ENCODE measurements at regions not wholly inside any gene's neighbourhood (a gene's known extent, or its start where the extent isn't known, plus 50 kb on each side); places are given as distances from the start of the nearest gene placed in this dataset.
A peak's percentile ranks its signal among the peaks of the same experiment; 100 is the strongest.

GRCh38 chr11:97637701-97638100, 1247.9 kb downstream of the JRKL start:
- H3K4me3 ChIP-seq (ENCODE audit: low read depth, low read length): no peak overlapping the region
- TF ChIP-seq CTCF (IDR thresholded peaks at IDR 0.05; ENCODE audit: control insufficient read depth, extremely low read depth, insufficient read depth): no peak
- DNase-seq (ENCODE audit: low read depth): no peak

DNA sequence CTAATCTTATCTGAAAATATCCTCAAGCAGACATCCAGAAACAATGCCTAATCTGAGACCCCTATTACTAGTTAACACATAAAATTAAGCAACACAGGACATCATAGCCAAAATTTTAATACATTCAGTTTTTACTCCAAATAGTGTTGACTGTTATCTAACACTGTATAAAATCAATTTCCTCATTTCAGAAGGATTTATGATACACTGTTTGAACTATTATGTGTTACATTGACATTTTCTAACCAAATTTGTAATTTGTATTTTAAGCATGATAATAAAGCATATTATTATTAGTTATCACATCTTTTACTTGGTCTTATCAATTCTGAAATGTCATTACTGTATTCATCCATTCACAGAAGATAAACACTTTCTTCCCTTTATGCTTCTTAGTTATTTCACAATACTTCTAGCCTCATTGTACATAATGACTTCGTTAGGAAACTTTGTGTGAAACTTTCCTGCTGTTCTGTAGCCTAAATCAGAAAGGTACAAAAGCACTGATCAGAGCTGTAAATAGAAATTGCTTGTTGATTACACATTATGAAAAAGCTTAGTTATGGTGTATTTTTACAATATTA, 1248.9 kb downstream of the JRKL start:
- H3K4me3 ChIP-seq (ENCODE audit: low read depth, low read length): no peak overlapping the region
- TF ChIP-seq CTCF (IDR thresholded peaks at IDR 0.05; ENCODE audit: control insufficient read depth, extremely low read depth, insufficient read depth): no peak
- DNase-seq (ENCODE audit: low read depth): no peak

DNA sequence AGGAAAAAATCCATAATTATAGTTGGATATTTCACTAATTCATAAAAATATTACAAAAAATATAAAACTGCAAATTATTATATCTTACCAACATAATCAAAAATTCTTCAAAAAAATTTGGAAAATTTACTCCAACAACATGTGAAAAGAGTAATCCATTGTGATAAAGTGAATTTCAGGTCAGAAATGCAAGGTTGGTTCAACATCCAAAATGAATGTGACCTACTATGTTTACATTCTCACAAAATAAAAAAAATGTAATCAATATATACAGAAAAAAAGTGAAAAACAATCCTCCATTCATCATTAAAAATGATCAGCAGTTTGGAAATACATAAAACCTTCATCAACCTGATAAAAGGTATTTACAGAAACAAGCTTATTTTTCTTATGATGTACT, 1252.2 kb downstream of the JRKL start:
- H3K4me3 ChIP-seq (ENCODE audit: low read depth, low read length): no peak overlapping the region
- no peak for TF ChIP-seq CTCF (IDR thresholded peaks at IDR 0.05; ENCODE audit: control insufficient read depth, extremely low read depth, insufficient read depth)
- DNase-seq (ENCODE audit: low read depth): no peak

GRCh38 chr11:97645736-97646135, 1255.9 kb downstream of the JRKL start:
- no peak for TF ChIP-seq CTCF (IDR thresholded peaks at IDR 0.05; ENCODE audit: control insufficient read depth, extremely low read depth, insufficient read depth)
- no peak for DNase-seq (ENCODE audit: low read depth)
- H3K4me3 ChIP-seq (ENCODE audit: low read depth, low read length): no peak overlapping the region

DNA sequence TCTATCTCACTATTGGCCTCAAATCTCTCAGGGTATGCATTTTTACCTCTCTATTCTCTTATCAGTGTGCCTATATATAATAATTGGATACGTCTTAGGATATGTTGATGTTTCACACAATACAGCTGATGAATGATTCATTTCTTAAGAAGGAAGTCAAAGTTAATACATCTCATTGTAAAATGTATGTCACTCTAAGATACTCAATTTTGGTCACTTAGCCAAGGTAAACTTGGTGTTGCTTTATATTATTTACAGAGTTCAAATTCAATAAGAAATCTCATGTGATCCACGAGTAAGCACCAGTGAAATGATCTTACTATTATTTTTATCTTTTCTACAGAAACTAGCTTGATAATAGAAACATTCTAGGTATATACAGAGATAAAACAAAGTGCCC, 1266.5 kb downstream of the JRKL start:
- peak; percentile 79 for DNase-seq (ENCODE audit: low read depth)
- H3K4me3 ChIP-seq (ENCODE audit: low read depth, low read length): no peak overlapping the region
- no peak for TF ChIP-seq CTCF (IDR thresholded peaks at IDR 0.05; ENCODE audit: control insufficient read depth, extremely low read depth, insufficient read depth)

DNA sequence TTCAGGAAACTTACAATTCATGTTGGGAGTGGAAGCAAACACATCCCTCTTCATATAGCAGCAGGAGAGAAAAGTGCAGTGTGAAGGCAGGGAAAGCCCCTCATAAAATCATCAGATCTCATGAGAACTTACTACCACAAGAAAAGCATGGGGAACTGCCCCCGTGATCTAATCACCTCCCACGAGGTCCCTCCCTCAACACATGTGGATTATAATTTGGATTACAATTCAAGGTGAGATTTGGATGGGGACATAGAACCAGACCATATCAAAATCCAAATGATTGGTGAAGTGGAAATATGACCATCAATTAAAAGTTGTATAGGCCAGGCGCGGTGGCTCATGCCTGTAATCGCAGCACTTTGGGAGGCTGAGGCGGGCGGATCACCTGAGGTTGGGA, 1268.0 kb downstream of the JRKL start:
- TF ChIP-seq CTCF (IDR thresholded peaks at IDR 0.05; ENCODE audit: control insufficient read depth, extremely low read depth, insufficient read depth): no peak
- no peak for DNase-seq (ENCODE audit: low read depth)
- H3K4me3 ChIP-seq (ENCODE audit: low read depth, low read length): no peak overlapping the region

DNA sequence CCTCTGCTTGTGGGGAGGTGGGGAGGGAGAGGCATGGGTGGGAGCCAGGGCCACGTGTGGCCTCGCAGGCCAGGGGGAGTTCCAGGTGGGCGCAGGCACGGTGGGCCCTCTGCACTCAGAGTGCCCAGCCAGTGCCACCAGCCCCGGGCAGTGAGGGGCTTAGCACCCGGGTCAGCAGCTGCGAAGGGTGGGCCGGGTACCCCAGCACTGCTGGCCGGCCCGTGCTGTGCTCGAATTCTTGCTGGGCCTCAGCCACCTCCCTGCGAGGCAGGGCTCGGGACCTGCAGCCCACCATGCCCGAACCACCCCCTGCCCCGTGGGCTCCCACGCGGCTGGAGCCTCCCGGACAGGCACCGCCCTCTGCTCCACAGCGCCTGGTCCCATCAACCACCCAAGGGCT, 1277.2 kb downstream of the JRKL start:
- TF ChIP-seq CTCF (IDR thresholded peaks at IDR 0.05; ENCODE audit: control insufficient read depth, extremely low read depth, insufficient read depth): no peak
- H3K4me3 ChIP-seq (ENCODE audit: low read depth, low read length): no peak overlapping the region
- no peak for DNase-seq (ENCODE audit: low read depth)
